ENCODE measurements at regions not wholly inside any gene's neighbourhood (a gene's known extent, or its start where the extent isn't known, plus 50 kb on each side); places are given as distances from the start of the nearest gene placed in this dataset.

DNA sequence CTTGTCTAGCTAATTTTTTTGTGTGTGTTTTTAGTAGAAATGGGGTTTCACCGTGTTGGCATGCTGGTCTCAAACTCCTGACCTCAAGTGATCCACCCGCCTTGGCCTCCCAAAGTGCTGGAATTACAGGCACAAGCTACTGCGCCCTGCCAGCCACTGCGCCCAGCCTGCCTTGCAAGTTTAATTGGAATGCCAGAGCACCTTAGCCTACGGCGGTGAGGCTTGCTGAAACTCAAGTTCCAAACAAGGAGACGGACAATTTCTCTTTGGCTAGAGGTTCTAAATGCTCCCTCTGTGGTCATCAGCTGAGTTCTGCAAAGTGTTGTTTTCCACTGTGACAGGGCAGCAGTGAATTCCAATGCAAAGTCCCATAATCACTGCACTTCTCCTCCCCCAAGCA is 583.4 kb downstream of the KCNJ3 start:
- TF ChIP-seq, protein P1, sequence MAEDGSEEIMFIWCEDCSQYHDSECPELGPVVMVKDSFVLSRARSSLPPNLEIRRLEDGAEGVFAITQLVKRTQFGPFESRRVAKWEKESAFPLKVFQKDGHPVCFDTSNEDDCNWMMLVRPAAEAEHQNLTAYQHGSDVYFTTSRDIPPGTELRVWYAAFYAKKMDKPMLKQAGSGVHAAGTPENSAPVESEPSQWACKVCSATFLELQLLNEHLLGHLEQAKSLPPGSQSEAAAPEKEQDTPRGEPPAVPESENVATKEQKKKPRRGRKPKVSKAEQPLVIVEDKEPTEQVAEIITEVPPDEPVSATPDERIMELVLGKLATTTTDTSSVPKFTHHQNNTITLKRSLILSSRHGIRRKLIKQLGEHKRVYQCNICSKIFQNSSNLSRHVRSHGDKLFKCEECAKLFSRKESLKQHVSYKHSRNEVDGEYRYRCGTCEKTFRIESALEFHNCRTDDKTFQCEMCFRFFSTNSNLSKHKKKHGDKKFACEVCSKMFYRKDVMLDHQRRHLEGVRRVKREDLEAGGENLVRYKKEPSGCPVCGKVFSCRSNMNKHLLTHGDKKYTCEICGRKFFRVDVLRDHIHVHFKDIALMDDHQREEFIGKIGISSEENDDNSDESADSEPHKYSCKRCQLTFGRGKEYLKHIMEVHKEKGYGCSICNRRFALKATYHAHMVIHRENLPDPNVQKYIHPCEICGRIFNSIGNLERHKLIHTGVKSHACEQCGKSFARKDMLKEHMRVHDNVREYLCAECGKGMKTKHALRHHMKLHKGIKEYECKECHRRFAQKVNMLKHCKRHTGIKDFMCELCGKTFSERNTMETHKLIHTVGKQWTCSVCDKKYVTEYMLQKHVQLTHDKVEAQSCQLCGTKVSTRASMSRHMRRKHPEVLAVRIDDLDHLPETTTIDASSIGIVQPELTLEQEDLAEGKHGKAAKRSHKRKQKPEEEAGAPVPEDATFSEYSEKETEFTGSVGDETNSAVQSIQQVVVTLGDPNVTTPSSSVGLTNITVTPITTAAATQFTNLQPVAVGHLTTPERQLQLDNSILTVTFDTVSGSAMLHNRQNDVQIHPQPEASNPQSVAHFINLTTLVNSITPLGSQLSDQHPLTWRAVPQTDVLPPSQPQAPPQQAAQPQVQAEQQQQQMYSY (CRISPR knock-in tag; IDR thresholded peaks at IDR 0.05): no peak
- TF ChIP-seq, protein P2, sequence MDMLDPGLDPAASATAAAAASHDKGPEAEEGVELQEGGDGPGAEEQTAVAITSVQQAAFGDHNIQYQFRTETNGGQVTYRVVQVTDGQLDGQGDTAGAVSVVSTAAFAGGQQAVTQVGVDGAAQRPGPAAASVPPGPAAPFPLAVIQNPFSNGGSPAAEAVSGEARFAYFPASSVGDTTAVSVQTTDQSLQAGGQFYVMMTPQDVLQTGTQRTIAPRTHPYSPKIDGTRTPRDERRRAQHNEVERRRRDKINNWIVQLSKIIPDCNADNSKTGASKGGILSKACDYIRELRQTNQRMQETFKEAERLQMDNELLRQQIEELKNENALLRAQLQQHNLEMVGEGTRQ (CRISPR knock-in tag; IDR thresholded peaks at IDR 0.05): no peak
- TF ChIP-seq, protein P3, sequence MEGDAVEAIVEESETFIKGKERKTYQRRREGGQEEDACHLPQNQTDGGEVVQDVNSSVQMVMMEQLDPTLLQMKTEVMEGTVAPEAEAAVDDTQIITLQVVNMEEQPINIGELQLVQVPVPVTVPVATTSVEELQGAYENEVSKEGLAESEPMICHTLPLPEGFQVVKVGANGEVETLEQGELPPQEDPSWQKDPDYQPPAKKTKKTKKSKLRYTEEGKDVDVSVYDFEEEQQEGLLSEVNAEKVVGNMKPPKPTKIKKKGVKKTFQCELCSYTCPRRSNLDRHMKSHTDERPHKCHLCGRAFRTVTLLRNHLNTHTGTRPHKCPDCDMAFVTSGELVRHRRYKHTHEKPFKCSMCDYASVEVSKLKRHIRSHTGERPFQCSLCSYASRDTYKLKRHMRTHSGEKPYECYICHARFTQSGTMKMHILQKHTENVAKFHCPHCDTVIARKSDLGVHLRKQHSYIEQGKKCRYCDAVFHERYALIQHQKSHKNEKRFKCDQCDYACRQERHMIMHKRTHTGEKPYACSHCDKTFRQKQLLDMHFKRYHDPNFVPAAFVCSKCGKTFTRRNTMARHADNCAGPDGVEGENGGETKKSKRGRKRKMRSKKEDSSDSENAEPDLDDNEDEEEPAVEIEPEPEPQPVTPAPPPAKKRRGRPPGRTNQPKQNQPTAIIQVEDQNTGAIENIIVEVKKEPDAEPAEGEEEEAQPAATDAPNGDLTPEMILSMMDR (IDR thresholded peaks at IDR 0.05): no peak
- TF ChIP-seq, protein P4, sequence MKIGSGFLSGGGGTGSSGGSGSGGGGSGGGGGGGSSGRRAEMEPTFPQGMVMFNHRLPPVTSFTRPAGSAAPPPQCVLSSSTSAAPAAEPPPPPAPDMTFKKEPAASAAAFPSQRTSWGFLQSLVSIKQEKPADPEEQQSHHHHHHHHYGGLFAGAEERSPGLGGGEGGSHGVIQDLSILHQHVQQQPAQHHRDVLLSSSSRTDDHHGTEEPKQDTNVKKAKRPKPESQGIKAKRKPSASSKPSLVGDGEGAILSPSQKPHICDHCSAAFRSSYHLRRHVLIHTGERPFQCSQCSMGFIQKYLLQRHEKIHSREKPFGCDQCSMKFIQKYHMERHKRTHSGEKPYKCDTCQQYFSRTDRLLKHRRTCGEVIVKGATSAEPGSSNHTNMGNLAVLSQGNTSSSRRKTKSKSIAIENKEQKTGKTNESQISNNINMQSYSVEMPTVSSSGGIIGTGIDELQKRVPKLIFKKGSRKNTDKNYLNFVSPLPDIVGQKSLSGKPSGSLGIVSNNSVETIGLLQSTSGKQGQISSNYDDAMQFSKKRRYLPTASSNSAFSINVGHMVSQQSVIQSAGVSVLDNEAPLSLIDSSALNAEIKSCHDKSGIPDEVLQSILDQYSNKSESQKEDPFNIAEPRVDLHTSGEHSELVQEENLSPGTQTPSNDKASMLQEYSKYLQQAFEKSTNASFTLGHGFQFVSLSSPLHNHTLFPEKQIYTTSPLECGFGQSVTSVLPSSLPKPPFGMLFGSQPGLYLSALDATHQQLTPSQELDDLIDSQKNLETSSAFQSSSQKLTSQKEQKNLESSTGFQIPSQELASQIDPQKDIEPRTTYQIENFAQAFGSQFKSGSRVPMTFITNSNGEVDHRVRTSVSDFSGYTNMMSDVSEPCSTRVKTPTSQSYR (CRISPR knock-in tag; IDR thresholded peaks at IDR 0.05): no peak
